ENCODE measurements at regions not wholly inside any gene's neighbourhood (a gene's known extent, or its start where the extent isn't known, plus 50 kb on each side); places are given as distances from the start of the nearest gene placed in this dataset.

GRCh38 chr2:20565623-20566236 lies 85.2 kb downstream of the HS1BP3 start:
- TF ChIP-seq YY1 (IDR thresholded peaks at IDR 0.05; ENCODE audit: low read depth) (no peak), TAF1 (IDR thresholded peaks at IDR 0.05; ENCODE audit: low read depth) (no peak), NFIC (IDR thresholded peaks at IDR 0.05) (no peak), EP300 (IDR thresholded peaks at IDR 0.05; ENCODE audit: borderline replicate concordance) (no peak), CEBPB (IDR thresholded peaks at IDR 0.05) (no peak), RAD21 (IDR thresholded peaks at IDR 0.05; ENCODE audit: low read depth) (no peak), TCF12 (IDR thresholded peaks at IDR 0.05; ENCODE audit: low read depth) (no peak), CREB1 (IDR thresholded peaks at IDR 0.05; ENCODE audit: low read depth) (no peak), ZBTB7A (IDR thresholded peaks at IDR 0.05; ENCODE audit: low read depth) (no peak), TEAD4 (IDR thresholded peaks at IDR 0.05) (peak; percentile 25; the same call in 1 of the 2 replicates), FOXM1 (IDR thresholded peaks at IDR 0.05; ENCODE audit: borderline replicate concordance, low read depth) (no peak)
- TF ChIP-seq, protein P1, sequence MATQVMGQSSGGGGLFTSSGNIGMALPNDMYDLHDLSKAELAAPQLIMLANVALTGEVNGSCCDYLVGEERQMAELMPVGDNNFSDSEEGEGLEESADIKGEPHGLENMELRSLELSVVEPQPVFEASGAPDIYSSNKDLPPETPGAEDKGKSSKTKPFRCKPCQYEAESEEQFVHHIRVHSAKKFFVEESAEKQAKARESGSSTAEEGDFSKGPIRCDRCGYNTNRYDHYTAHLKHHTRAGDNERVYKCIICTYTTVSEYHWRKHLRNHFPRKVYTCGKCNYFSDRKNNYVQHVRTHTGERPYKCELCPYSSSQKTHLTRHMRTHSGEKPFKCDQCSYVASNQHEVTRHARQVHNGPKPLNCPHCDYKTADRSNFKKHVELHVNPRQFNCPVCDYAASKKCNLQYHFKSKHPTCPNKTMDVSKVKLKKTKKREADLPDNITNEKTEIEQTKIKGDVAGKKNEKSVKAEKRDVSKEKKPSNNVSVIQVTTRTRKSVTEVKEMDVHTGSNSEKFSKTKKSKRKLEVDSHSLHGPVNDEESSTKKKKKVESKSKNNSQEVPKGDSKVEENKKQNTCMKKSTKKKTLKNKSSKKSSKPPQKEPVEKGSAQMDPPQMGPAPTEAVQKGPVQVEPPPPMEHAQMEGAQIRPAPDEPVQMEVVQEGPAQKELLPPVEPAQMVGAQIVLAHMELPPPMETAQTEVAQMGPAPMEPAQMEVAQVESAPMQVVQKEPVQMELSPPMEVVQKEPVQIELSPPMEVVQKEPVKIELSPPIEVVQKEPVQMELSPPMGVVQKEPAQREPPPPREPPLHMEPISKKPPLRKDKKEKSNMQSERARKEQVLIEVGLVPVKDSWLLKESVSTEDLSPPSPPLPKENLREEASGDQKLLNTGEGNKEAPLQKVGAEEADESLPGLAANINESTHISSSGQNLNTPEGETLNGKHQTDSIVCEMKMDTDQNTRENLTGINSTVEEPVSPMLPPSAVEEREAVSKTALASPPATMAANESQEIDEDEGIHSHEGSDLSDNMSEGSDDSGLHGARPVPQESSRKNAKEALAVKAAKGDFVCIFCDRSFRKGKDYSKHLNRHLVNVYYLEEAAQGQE (IDR thresholded peaks at IDR 0.05; ENCODE audit: low read depth), result no peak
- TF ChIP-seq, protein P2, sequence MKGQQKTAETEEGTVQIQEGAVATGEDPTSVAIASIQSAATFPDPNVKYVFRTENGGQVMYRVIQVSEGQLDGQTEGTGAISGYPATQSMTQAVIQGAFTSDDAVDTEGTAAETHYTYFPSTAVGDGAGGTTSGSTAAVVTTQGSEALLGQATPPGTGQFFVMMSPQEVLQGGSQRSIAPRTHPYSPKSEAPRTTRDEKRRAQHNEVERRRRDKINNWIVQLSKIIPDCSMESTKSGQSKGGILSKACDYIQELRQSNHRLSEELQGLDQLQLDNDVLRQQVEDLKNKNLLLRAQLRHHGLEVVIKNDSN (IDR thresholded peaks at IDR 0.05), result no peak
